Osteoblast (primary cell): ENCODE measurements at regions not wholly inside any gene's neighbourhood (a gene's known extent, or its start where the extent isn't known, plus 50 kb on each side); places are given as distances from the start of the nearest gene placed in this dataset.
A peak's percentile ranks its signal among the peaks of the same experiment; 100 is the strongest.

Experiments used
- DNase-seq: peaks from one replicate; pipeline ENCODE4 v3.0.0; 2011; ENCODE audit warnings: low spot score, mixed read lengths; ENCODE audit not compliant: insufficient read length; ENCODE audit errors: missing footprints
- H2AFZ ChIP-seq: 2 replicates; pipeline ENCODE4 v1.6.0; 2011; ENCODE audit warnings: mild to moderate bottlenecking, low read length
- H3K27ac ChIP-seq: 2 replicates; pipeline ENCODE4 v1.5.1; 2011; ENCODE audit warnings: mild to moderate bottlenecking, low read depth, low read length, moderate library complexity
- H3K27me3 ChIP-seq: 2 replicates; pipeline ENCODE4 v1.6.0; 2012; ENCODE audit warnings: mild to moderate bottlenecking, control low read depth, inconsistent platforms, low read length, moderate library complexity; ENCODE audit not compliant: insufficient read depth
- H3K36me3 ChIP-seq: 2 replicates; pipeline ENCODE4 v1.5.1; 2011; ENCODE audit warnings: mild to moderate bottlenecking, low read length, control low read depth, moderate library complexity; ENCODE audit not compliant: insufficient read depth
- H3K4me1 ChIP-seq: 2 replicates; pipeline ENCODE4 v1.5.1; 2011; ENCODE audit warnings: mild to moderate bottlenecking, low read length, control low read depth, moderate library complexity; ENCODE audit not compliant: insufficient read depth
- H3K4me2 ChIP-seq: 2 replicates; pipeline ENCODE4 v1.6.0; 2011; ENCODE audit warnings: mild to moderate bottlenecking, low read length; ENCODE audit not compliant: insufficient read depth
- H3K4me3 ChIP-seq: fragments of 200-600 bp; sonication (generic); 3 replicates; pipeline ENCODE4 v1.5.1; 2012; ENCODE audit warnings: mild to moderate bottlenecking, low read length, inconsistent platforms; ENCODE audit not compliant: insufficient read depth
- H3K79me2 ChIP-seq: 2 replicates; pipeline ENCODE4 v1.6.0; 2012; ENCODE audit warnings: mild to moderate bottlenecking, low read length, control low read depth, inconsistent platforms; ENCODE audit not compliant: insufficient read depth
- H3K9me3 ChIP-seq: 2 replicates; pipeline ENCODE4 v1.5.1; 2011; ENCODE audit warnings: low read depth, low read length, control low read depth
- H4K20me1 ChIP-seq: 2 replicates; pipeline ENCODE4 v1.6.0; 2012; ENCODE audit warnings: mild to moderate bottlenecking, low read length, control low read depth; ENCODE audit not compliant: insufficient read depth
- TF ChIP-seq, protein P1 (sequence below): IDR thresholded peaks from 2 replicates; pipeline ENCODE4 v1.5.1; 2011; ENCODE audit warnings: mild to moderate bottlenecking, low read depth, low read length, moderate library complexity; ENCODE audit errors: extremely low read depth

DNA sequence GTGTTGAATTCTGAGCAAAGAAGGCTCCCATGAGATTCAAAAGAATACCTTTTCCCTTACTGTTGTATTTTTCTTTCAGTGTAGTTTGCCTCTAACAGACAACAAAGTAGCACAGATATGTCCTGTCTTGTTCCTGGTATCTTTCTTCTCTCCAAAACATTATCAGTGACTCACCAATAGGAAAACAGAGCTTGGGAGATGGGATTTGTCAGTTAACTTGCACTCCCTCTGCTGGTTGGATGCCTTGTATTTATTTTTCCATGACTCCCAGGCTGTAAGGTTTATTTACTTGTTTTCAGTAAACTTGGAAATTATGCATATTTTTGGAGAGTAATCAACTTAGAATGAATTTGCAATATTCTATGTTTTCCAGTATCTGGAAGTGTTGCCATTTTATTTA lies 129.7 kb downstream of the SAMD9 start:
- H3K36me3 ChIP-seq, result no peaks in the 10 kb centered on the region
- H3K4me1 ChIP-seq, result peaks cover 9% of the 10 kb centered on the region
- no peak overlapping the region for H3K4me3 ChIP-seq
- H3K27me3 ChIP-seq, result no peaks in the 10 kb centered on the region
- H3K9me3 ChIP-seq, result no peaks in the 10 kb centered on the region
- H4K20me1 ChIP-seq, result no peaks in the 10 kb centered on the region
- peak; percentile 30 for DNase-seq
- H2AFZ ChIP-seq, result no peak overlapping the region
- no peaks in the 10 kb centered on the region for H3K79me2 ChIP-seq
- peak overlapping the region; percentile 38 for H3K27ac ChIP-seq
- TF ChIP-seq, protein P1, sequence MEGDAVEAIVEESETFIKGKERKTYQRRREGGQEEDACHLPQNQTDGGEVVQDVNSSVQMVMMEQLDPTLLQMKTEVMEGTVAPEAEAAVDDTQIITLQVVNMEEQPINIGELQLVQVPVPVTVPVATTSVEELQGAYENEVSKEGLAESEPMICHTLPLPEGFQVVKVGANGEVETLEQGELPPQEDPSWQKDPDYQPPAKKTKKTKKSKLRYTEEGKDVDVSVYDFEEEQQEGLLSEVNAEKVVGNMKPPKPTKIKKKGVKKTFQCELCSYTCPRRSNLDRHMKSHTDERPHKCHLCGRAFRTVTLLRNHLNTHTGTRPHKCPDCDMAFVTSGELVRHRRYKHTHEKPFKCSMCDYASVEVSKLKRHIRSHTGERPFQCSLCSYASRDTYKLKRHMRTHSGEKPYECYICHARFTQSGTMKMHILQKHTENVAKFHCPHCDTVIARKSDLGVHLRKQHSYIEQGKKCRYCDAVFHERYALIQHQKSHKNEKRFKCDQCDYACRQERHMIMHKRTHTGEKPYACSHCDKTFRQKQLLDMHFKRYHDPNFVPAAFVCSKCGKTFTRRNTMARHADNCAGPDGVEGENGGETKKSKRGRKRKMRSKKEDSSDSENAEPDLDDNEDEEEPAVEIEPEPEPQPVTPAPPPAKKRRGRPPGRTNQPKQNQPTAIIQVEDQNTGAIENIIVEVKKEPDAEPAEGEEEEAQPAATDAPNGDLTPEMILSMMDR, result peak; percentile 50
- H3K4me2 ChIP-seq, result no peak overlapping the region

DNA sequence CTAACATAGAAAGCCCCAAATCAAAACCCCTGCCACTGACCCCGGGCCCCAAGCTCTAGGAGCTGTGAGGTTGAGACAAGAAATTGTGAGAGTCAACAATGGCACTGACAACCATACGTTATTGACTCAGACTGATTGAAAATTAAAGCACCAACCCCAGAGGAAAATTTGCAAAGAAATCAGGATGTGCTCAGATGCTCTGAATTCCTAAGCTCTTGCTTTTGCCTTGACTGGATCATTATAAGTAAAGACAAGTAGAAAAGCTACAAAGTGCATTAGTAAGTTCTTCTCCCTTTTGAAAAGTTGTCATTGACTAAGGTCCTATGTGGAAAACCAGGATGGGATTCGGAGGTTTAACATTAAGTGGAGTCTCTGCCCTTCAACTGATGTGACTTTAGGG lies 130.2 kb downstream of the SAMD9 start:
- Histone ChIP-seq H3K4me2 (no peak overlapping the region), H3K27ac (peak overlapping the region; percentile 38)
- TF ChIP-seq, protein P1, result no peak

GRCh38 chr7:92987095-92987494 lies 130.7 kb downstream of the SAMD9 start:
- Histone ChIP-seq H3K9me3 (no peaks in the 10 kb centered on the region), H3K79me2 (no peaks in the 10 kb centered on the region), H3K27me3 (no peaks in the 10 kb centered on the region), H2AFZ (no peak overlapping the region), H3K4me1 (peaks cover 9% of the 10 kb centered on the region), H3K4me3 (no peak overlapping the region), H3K4me2 (no peak overlapping the region), H4K20me1 (no peaks in the 10 kb centered on the region), H3K36me3 (no peaks in the 10 kb centered on the region), H3K27ac (peak overlapping the region; percentile 38)
- peak; percentile 34 for DNase-seq
- TF ChIP-seq, protein P1, result no peak

More for the DNA sequence above, 130.2 kb downstream of the SAMD9 start:
- Histone ChIP-seq H3K9me3 (no peaks in the 10 kb centered on the region), H3K4me1 (peaks cover 9% of the 10 kb centered on the region), H3K36me3 (no peaks in the 10 kb centered on the region), H4K20me1 (no peaks in the 10 kb centered on the region), H3K79me2 (no peaks in the 10 kb centered on the region), H3K27me3 (no peaks in the 10 kb centered on the region), H3K4me3 (no peak overlapping the region), H2AFZ (no peak overlapping the region)
- DNase-seq, result no peak

- H2AFZ ChIP-seq, result no peak overlapping the region
- peaks cover 8% of the 10 kb centered on the region for H3K4me1 ChIP-seq
- TF ChIP-seq, protein P1, result no peak
- no peak overlapping the region for H3K4me3 ChIP-seq
- no peaks in the 10 kb centered on the region for H3K79me2 ChIP-seq
- H3K4me2 ChIP-seq, result no peak overlapping the region
- no peaks in the 10 kb centered on the region for H3K9me3 ChIP-seq
- no peak for DNase-seq
- H3K27me3 ChIP-seq, result no peaks in the 10 kb centered on the region
- H3K27ac ChIP-seq, result no peak overlapping the region
- no peaks in the 10 kb centered on the region for H4K20me1 ChIP-seq
- H3K36me3 ChIP-seq, result no peaks in the 10 kb centered on the region
These were observed 134.9 kb downstream of the SAMD9 start for GRCh38 chr7:92982928-92983327.
